NCI-H510A treated with DMSO at 0.1 percent for 48 hours (cell line): ENCODE measurements at regions not wholly inside any gene's neighbourhood (a gene's known extent, or its start where the extent isn't known, plus 50 kb on each side); places are given as distances from the start of the nearest gene placed in this dataset.
"Not testable (repeated sequence)": the region's sequence is repeated elsewhere in the genome, so short reads cannot be mapped to it uniquely, and the experiment has no call there.

ENCODE experiments used
- DNase-seq: peaks from one replicate; lab custom pipeline; 2025; lab: John Stamatoyannopoulos, UW

DNA sequence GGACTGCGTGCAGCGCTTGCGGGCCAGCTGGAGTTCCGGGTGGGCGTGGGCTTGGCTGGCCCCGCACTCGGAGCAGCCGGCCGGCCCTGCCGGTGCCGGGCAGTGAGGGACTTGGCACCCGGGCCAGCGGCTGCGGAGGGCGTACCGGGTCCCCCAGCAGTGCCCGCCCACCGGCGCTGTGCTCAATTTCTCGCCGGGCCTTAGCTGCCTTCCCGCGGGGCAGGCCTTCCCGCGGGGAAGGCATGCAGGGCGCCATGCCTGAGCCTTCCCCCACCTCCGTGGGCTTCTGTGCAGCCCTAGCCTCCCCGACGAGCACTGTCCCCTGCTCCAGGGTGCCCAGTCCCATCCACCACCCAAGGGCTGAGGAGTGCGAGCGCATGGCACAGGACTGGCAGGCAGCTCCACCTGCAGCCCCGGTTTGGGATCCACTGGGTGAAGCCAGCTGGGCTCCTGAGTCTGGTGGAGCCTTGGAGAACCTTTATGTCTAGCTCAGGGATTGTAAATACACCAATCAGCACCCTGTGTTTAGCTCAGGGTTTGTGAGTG is 975.0 kb upstream of the NRXN1 start:
- DNase-seq = not testable (repeated sequence)

DNA sequence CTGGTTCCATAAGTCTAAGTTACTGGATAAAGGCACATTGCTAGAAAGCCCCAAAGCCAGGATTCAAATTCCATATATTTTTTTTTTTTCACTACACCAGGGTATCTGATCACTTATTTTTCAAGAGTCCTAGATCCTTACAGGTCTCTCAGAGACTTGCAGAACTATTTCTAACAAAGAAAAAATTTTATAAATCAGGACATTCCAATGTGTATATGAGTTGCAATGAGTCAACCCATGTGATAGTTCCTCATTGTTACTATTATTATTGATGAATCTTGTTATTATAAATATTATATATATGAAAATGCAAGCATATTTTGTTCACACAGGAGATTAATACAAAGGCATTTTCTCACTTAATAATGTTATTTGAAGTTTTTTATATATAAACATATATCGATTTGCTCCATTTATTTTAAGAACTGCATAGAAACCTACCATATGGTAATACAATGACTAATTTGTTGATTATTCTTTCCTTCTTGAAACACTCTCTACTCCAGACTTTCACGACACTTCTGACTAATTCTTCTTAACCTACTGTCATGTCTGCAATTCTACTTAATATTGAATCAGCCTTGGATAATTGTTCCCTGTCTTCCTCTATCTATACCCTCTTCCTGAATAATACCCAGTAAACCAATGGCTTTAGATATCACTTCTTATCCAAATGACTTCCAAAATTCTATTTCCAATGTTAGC is 968.4 kb upstream of the NRXN1 start:
- DNase-seq = no peak

DNA sequence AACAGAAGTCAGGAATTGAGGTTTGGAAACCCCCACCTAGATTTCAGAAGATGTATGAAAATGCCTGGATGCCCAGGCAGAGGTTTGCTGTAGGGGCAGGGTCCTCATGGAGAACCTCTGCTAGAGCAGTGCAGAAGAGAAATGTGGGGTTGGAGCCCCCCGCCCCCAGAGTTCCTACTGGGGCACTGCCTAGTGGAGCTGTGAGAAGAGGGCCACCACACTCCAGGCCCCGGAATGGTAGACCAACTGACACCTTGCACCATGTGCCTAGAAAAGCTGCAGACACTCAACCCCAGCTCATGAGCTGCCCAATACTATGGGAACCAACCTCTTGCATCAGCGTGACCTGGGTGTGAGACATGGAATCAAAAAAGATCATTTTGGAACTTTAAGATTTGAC is 967.0 kb upstream of the NRXN1 start:
- DNase-seq = no peak

DNA sequence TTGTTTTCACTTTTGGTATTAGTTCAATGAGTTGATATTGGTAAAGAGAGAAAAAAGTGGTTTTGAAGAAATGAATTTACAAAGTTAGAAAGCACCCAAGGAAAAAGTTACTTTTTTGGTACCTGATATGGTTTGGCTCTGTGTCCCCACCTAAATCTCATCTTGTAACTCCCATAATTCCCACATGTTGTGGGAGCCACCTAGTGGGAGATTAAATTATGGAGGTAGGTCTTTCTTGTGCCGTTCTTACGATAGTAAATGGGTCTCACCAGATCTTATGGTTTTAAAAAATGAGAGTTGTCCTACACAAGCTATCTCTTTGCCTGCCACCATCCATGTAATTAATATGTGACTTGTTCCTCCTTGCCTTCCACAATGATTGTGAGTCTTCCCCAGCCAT is 965.6 kb upstream of the NRXN1 start:
- no peak for DNase-seq

DNA sequence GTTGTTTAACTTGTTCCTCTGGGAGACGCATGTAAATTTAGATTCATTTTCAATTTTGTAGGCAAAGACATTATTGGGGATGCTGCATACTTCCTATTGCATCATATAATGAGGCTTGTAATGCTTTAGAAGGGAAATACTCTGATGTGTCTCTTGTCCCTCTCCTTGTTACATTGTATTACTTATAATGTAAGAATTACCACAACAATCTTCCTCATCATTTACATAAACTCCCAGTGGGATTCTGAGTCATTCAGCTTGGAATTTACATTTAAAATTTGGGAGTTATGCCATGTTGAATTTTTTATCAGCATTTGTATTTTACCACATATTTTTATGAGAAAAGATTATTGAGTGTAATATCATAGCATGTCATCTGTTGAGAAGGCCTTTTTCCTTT is 963.4 kb upstream of the NRXN1 start:
- DNase-seq = no peak

DNA sequence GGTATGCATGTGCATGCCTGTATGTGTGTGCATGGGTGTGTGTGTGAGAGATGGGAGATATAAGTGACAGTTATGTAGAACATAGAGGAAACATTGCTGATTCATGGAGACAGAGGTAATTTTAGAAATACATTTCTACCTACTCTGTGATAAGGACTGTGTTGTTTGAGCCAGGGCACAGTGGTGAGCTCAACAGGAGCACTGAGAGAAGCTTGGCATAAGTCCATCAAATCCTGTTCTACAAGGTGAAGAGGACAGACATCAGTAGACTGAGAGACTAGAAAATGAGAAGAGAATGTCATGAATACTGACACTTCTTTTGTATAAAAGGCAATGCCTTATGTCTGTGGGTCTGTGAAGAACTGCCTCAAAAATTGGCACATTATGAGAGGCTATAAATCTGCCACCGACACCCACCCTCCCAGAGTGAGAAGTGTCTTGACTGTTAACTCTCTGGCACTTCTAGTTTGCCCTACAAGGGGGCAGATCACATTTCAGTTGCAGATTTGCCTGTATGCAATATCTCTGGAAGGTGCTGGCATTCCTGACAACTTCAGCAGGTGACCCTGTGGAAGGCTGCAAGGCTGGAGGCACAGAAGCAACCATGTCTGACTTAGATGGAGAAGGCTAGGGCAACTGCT is 962.3 kb upstream of the NRXN1 start:
- peak; percentile 83 for DNase-seq

DNA sequence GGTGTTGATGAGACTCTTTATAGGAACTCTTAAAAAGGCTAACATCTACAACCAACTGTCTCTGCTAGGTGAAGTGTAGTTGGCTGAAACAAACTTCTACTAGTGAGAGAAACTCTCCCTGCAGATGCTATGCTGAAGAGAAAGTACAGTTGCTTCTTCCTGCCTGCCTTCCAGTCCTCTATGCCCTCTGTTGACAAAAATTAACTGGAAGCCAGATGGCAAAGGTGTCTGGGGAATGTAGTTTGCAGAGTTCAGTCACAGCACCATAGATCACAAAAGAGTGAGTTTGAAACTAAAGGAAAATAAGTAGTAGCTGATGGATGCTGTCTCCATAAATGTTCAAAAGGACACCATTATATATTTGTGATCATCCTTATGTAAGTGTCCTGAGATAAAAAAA is 958.8 kb upstream of the NRXN1 start:
- DNase-seq = no peak

DNA sequence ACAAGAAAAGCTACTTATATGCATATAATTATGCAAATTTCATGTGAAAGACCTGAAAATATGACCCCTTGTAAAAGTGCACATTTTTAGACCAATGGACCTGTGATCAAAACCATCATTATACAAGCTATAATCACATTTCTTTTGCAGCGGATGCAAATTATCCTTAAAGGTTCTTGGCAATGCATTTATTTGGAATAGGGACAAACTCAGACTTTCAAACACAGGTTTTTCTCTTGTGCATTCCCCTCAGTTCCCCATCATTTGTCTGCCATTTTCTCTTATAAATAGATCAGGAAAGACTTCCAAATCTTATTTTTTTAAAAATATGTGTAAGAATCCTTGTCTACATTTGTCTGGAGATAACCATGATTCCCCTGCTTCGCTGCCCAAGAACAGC is 954.2 kb upstream of the NRXN1 start:
- DNase-seq = no peak

DNA sequence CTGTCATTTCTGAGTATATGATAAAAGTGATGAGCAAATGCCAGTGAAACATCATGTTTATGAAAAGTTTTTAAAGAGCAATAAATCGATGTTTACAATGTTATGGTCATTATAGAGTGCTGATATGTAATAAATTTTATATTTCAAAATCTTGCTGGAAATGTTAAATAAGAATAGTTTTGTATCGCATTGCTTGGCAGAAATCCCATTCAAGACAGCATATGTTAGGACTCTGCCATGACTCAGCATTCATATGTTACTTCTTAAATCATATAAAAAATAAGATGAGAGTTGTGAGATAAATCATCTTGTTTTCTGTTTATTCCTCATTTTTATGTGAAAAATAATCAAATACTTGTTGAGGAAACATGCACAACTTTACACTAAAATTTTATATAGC is 949.9 kb upstream of the NRXN1 start:
- DNase-seq = no peak

DNA sequence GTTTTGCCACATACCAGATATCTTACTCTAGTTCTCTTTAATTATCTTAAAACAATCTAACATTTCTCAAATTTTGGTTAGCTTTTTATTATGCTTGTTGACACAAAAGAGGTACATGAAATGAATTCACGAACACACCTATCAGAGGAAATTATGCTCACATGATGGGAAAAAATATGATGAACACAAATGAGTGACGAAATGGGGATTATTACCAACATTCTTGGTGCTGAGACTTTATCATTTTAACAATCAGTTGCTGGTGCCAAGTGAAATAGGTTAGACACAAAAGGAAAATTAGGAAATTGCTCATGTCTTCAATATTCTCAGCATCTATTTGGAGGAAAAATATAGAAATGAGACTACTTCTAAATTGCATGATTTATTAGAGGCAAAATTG is 944.7 kb upstream of the NRXN1 start:
- no peak for DNase-seq

DNA sequence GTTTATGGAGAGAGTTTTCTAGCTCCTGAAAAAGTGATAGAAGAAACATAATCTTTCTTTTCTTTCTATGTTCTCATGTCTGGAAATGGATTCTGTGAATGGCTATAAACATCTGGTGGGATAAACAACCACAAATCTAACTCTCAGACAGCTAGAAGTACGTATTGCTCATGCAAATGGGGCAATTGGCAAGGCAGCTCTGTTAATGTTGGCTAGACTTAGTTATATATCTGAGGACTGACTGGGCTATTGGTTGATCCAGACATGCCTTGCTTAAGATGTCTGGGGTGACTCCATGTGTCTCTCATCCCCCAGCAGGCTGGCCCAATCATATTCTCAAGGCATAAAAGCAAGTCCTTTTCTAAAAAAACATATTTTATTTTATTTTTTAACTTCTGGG is 939.2 kb upstream of the NRXN1 start:
- DNase-seq = no peak

DNA sequence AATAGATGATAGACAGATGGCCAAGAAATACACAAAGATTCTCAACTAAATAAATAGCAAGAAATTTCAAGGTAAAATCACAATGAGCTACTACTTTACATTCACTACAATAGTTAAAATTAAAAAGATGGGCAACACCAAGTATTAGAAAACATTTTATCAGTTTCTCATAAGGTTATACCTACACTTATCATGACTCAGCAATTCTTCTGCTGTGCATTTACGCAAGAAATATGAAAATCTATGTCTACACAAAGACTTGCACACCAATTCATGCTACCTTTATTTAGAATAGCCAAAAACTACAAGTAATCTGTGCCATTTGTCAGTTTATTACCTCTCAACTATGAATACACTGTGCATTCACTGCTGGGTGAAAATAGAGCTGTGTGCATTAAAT is 937.4 kb upstream of the NRXN1 start:
- no peak for DNase-seq

DNA sequence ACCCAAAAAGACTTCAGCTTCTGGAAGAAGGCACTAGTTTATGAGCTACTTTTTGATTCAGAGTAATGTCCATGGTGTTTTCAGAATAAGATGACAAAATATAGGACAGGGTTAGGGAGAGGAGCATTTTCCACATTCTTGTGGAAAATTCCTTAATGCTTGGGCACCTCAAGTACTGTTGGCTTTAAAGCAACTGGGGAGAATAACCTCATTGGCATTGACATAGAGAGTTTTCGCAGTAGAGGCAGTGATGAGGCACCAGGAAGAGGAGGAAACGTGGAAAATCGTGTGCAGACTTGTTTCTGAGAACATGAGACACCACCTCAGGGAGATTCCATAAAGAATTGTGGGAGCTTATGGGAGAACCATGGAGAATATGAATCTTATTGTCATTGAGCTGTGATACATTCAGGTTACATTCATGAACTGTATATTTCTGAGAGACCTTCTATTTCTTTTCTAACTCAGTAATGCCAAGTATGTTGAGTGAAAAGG is 929.0 kb upstream of the NRXN1 start:
- DNase-seq = no peak

DNA sequence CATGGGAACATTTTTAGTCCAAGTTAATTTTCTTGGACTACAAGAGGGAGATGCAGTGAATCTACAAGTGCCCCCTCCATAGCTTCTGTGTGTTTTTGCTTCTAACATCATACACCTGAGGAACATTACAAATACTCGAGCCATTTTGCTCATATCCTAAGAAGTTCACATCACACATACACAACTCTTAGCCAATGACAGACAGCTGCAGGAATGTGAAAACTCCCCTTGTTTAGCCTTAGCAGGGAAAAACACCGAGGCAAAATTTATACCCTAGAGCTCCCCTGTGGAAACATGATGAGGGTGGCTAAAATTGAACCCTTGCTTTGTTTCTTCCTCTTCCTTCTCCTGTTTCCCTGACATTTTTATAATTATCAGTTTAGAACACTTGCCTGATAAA is 928.3 kb upstream of the NRXN1 start:
- no peak for DNase-seq

DNA sequence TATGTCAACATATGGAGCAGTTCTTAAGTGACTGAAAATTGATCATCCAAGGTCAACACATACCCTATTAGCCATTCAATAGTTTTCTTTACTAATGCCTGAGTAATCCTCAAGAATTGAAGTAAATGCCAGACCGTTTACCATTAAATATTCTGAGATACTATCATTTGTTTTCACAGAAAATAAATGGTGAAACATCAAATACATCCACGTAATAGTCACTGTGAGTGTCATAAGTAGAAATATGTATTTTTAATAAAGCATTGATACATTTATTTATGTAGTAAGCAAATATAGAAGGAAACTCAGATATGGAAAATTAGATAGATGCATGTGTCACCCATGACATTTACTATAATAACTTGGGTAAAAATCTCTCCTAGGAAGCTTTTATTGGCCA is 927.8 kb upstream of the NRXN1 start:
- DNase-seq = no peak

DNA sequence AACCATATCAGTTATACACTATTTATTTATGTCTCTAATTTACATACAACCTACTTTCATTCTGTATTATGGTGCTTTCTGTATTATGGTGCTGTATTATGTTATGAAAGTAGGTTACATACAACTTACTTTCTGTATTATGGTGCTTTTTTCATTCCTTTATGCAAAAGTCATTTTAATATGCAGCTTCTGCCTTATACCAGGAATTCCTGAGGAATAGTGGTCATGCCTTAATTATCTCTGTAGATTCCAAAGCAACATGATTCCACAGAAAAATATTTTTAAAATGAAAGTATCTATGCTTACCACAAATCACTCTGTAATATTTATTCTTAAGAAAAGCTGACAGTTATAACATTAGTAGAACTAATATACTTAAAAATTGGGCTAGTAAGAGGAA is 922.0 kb upstream of the NRXN1 start:
- no peak for DNase-seq

DNA sequence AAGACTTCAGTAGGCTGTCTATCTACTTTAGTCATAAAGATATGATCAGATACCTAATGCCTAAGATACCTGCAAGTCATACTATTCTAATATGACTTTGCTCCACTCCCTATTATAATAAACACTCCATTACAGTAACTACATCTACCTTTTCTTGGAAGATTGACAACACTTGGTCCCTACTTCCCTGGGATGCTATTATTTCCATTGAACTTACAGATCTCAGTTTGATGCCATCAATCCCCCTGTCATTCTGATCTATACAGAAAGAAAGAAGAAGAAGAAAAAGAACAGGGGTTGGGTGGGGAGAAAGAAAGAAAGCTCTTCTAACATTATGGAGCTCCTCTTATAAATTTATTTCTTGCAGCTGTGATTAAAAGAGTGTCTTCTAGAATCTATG is 889.1 kb upstream of the NRXN1 start:
- no peak for DNase-seq

DNA sequence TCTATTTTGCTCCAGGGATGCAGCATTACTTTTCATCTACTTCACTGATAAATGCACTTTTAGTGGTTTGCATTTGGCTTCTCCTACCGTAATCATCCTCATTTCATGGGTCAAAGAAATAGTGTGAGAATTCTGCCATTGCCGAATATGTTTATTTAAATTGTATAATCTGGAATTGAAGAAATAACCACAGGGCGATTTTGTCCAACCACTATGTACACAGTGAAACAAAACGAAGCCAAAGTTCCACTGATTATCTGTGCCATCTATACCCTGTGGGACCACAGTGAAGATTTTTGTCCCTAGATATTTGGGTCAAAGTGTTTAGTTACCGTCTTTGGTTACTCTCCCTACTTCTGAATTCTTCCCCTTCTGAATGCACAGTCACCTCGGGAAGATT is 888.6 kb upstream of the NRXN1 start:
- DNase-seq = no peak

DNA sequence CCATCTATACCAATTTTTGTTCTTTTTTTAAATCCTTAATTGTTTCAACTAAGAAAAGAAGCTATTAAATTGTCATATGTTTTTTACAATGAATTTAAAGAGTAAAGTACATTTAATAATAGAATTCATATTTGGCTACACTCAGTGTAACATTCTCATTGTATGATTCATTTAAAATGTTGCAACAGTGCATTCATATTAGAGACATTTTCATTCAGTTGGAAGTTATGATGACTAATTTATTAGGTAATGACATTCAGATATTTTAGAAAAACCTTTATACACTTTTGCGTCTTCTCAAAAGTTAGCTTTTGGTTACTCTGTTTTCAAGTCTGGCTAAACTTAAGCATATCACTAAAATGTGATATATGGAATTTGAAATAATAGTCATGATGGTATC is 887.5 kb upstream of the NRXN1 start:
- DNase-seq = no peak

DNA sequence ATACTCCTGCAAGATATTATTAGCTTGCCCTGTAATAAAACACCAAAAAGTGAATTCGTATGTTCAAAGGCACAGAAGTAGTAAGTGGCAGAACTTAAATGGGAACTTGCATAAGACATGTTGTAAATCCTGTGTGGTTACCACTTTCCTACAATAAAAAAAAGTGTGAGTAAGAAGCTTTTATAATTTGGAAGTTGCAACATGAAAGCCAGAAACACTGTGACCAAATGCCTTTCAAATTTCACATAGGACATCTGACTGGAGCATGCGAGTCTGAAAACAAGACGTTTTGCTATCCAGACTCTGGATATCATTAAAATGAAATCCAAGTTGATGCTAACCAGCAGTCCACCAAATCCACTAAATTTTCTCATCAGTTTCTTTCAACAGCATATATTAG is 886.2 kb upstream of the NRXN1 start:
- no peak for DNase-seq

DNA sequence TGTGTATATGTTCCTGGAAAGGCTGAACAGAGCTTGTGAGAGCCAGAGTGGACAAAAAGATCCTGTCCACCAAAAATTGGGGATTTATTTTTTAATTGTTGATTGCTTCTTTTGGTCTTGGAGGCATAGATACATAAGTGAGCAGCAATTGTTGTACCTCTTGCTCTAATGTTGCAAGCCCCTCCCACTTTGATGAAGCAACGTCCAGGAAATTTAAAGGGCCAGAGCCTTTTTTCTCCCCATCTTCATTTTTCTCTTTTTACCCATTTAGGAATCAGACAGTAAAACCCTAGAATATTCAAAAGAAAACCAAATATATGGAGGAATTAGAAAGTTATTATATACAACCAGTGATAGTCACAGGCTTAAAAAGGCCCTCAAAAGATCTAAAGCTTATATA is 871.8 kb upstream of the NRXN1 start:
- DNase-seq = no peak

DNA sequence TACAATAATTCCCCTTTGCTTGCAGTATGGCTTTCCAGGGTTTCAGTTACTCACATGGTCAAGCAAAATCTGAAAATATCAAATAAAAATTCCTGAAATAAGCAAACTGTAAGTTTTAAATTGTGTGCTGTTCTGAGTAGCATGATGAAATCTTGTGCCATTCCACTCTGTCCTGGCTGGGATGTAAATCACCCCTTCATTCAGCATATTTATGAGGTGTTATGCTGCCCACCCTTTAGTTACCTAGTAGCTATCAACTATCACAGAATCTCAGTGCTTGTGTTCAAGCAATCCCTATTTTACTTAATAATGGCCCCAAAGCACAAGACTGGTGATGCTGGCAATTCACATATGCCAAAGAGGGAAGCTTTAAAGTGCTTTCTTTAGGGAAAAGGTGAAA is 867.7 kb upstream of the NRXN1 start:
- DNase-seq = no peak

DNA sequence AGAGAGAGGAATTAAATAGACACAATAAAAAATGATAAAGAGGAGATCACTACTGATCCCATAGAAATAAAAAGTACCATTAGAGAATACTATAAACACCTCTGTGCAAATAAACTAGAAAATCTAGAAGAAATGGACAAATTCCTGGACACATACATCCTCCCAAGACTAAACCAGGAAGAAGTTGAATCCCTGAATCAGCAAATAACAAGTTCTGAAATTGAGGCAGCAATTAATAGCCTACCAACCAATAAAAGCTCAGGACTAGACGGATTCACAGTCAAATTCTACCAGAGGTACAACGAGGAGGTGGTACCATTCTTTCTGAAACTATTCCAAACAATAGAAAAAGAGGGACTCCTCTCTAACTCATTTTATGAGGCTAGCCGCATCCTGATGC is 862.7 kb upstream of the NRXN1 start:
- not testable (repeated sequence) for DNase-seq

DNA sequence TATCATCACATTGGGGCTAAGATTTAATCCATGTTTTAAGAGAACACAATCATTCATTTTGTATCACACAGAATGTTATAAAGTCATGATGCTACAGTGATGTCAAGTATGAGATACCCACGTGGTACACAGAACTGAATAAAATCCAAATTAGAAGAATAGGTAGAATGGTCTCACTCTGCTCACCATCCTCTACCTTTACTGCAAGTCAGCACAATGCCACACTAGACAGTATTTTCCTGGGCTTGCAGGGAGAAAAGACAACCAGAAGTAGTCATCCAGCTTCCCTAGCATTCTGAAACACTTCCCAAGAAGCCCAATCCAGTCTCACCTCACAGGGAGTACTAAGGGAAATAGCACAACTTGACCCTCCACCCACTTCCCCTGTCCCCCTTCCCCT is 856.2 kb upstream of the NRXN1 start:
- no peak for DNase-seq
